ENCODE measurements at regions not wholly inside any gene's neighbourhood (a gene's known extent, or its start where the extent isn't known, plus 50 kb on each side); places are given as distances from the start of the nearest gene placed in this dataset.

DNA sequence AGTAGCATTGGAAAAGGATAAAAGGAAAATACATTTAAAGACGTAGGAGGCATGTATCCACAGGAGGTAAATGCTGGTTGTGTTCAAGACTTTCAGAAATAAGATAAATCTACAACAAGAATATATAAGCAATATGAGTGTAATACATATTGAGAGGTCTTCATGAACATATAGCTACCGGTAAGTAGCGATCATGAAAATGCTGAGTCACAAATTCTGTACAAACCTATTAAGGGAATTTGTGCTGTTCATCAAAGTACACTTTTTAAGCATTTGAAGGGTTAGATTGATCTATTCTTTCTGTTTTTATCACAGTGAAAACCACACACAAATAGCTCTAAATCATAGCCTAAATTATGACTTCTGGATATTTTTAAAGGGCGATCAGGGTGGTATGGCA, 173.1 kb upstream of the NYAP2 start:
- H3K4me3 ChIP-seq (replicated peaks; ENCODE audit: low read depth, low read length) = no peak overlapping the region
- TF ChIP-seq, protein P1, sequence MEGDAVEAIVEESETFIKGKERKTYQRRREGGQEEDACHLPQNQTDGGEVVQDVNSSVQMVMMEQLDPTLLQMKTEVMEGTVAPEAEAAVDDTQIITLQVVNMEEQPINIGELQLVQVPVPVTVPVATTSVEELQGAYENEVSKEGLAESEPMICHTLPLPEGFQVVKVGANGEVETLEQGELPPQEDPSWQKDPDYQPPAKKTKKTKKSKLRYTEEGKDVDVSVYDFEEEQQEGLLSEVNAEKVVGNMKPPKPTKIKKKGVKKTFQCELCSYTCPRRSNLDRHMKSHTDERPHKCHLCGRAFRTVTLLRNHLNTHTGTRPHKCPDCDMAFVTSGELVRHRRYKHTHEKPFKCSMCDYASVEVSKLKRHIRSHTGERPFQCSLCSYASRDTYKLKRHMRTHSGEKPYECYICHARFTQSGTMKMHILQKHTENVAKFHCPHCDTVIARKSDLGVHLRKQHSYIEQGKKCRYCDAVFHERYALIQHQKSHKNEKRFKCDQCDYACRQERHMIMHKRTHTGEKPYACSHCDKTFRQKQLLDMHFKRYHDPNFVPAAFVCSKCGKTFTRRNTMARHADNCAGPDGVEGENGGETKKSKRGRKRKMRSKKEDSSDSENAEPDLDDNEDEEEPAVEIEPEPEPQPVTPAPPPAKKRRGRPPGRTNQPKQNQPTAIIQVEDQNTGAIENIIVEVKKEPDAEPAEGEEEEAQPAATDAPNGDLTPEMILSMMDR (IDR thresholded peaks at IDR 0.05; ENCODE audit: low read length, missing control alignments) = no peak
- DNase-seq (ENCODE audit: low read depth) = no peak

DNA sequence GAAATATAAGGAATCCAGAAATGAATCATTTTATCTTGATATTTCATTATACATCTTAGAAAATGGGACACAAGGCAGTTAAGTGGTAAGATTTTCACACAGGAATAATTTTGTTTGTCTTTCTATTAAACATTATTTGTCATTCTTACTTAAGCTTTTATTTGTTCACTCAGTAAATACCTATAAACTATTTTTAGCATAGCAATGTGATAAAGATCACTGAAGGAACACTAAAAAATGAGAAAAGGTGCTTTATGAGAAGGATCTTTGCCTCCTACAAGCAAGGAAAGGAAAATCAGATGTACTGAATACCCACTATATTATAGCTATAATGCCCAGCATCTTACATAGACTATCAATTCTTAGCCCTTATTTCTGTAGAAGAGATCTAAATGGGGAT, 176.2 kb upstream of the NYAP2 start:
- no peak overlapping the region for H3K4me3 ChIP-seq (replicated peaks; ENCODE audit: low read depth, low read length)
- TF ChIP-seq, protein P1 (IDR thresholded peaks at IDR 0.05; ENCODE audit: low read length, missing control alignments) = no peak
- DNase-seq (ENCODE audit: low read depth) = no peak

DNA sequence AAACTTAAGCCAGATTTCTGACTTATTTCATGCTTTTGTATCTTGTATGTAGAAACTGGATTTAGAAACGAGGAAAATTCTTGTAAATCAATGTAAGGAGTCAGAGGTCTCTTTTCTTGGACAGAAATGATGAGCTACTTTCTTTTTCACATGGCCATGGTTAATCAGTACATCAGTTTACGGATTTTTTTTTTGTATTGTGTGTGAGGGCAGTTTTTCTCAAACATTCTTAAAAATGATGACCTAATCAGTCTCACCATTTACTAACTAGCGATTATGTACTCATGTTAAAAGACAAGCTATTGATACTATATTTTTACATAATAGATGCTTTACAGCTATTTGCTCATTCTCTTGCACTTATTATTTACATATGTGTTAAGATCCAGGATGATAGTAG, 165.2 kb upstream of the DOCK10 start:
- TF ChIP-seq, protein P1 (IDR thresholded peaks at IDR 0.05; ENCODE audit: low read length, missing control alignments) = no peak
- no peak overlapping the region for H3K4me3 ChIP-seq (replicated peaks; ENCODE audit: low read depth, low read length)
- no peak for DNase-seq (ENCODE audit: low read depth)

DNA sequence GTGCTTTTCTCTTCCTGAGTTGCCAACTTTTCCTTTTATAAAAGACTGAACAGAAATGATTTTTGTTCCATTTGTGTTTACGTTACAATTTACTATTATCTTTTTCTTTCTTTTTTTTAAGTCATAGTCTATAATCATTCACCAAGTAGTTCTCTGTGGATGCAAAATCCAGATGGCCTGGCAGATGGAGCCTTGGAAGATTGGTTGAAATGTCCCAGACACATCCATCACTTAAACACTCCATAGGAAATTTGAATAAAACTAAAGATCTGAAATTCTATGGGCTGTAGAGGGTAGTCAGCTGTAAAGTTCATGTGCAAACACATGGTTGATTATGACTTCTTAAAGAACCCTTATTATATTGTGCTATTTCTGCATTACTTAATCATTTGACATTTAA, 164.8 kb upstream of the DOCK10 start:
- TF ChIP-seq, protein P1 (IDR thresholded peaks at IDR 0.05; ENCODE audit: low read length, missing control alignments) = no peak
- no peak overlapping the region for H3K4me3 ChIP-seq (replicated peaks; ENCODE audit: low read depth, low read length)
- DNase-seq (ENCODE audit: low read depth) = no peak

DNA sequence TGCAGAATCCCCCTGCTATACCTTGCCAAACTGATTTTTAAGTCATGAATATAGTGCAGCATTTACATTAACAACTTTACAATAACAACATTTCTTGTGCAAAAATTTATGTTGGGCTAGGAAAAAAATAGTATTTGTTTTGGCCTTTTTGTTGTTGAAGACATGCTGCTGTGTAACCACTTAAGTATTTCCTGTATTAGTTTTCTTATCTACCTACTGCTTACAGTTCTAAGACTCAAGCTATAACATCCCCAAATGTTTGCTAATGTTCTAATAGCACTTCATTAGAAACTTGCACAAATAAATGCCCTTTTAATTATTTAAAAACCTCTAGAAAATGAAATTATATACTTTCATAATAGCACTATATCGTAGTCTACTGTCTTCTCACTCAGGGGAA, 154.3 kb upstream of the DOCK10 start:
- TF ChIP-seq, protein P1 (IDR thresholded peaks at IDR 0.05; ENCODE audit: low read length, missing control alignments) = no peak
- DNase-seq (ENCODE audit: low read depth) = peak; percentile 2
- H3K4me3 ChIP-seq (replicated peaks; ENCODE audit: low read depth, low read length) = no peak overlapping the region

DNA sequence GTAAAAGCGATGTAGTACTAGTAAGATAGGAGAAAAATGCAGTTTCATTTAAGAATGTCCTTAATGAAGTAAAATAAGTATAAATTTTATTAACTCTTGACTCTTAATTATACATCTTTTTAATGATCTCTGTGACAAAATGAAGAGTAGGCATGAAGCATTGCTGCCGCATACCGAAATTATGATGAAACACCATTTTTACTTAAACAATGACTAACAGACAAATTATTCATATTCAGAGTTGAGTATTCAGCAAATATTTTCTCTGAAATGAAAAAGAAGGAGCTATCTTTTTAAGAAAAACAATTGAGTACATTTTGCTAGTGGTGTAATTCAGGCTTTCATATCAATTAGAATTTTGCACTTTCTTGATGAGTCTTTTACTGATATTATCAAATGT, 150.6 kb upstream of the DOCK10 start:
- TF ChIP-seq, protein P1 (IDR thresholded peaks at IDR 0.05; ENCODE audit: low read length, missing control alignments) = no peak
- H3K4me3 ChIP-seq (replicated peaks; ENCODE audit: low read depth, low read length) = no peak overlapping the region
- DNase-seq (ENCODE audit: low read depth) = peak; percentile 9

DNA sequence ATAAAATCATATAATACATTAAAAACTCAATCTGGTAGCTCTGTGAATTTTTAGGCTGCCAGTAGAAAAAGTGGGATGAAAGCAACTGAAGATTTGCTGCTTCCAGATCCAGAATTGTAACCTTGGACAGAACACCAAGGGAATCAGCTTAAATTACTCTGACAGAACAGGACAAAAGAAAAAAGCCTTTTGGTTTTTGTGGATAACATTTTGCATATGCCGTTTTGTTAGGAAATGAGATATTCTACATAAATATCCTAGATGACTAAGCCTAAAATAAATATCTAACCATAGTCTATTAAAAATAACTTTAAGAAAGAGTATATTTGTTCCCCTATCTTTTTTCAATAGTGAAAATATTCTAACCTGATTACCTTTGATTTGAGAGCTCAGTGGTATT, 148.7 kb upstream of the DOCK10 start:
- H3K4me3 ChIP-seq (replicated peaks; ENCODE audit: low read depth, low read length) = no peak overlapping the region
- TF ChIP-seq, protein P1 (IDR thresholded peaks at IDR 0.05; ENCODE audit: low read length, missing control alignments) = no peak
- no peak for DNase-seq (ENCODE audit: low read depth)
